Neural cell (in vitro differentiated cells): ENCODE measurements at regions not wholly inside any gene's neighbourhood (a gene's known extent, or its start where the extent isn't known, plus 50 kb on each side); places are given as distances from the start of the nearest gene placed in this dataset.

Experiments
- H2AFZ ChIP-seq: fragments of 200-600, 300-800 bp; sonication (generic), shearing (Covaris generic); 2 replicates; pipeline ENCODE4 v1.6.0; 2014; ENCODE audit warnings: low read depth, mild to moderate bottlenecking, antibody characterized with exemption, low read length, moderate library complexity
- H3F3A ChIP-seq: fragments of 200-600 bp; shearing (Covaris generic); 2 replicates; pipeline ENCODE4 v1.6.1; 2016; ENCODE audit warnings: mild to moderate bottlenecking, moderate library complexity, mixed read lengths, antibody characterized with exemption, low read length; ENCODE audit not compliant: insufficient read depth, poor library complexity, severe bottlenecking
- H3K27ac ChIP-seq: fragments of 200-600, 300-800 bp; sonication (generic), shearing (Covaris generic); 2 replicates; pipeline ENCODE4 v1.5.1; 2014; ENCODE audit warnings: mild to moderate bottlenecking, low read length, moderate library complexity
- H3K27me3 ChIP-seq: fragments of 300-800, 200-600 bp; sonication (generic), shearing (Covaris generic); 2 replicates; pipeline ENCODE4 v1.6.0; 2014; ENCODE audit warnings: mild to moderate bottlenecking, low read depth, low read length, moderate library complexity; ENCODE audit not compliant: insufficient read depth
- H3K36me3 ChIP-seq: fragments of 300-800, 200-600 bp; sonication (generic), shearing (Covaris generic); 2 replicates; pipeline ENCODE4 v1.5.1; 2014; ENCODE audit warnings: mild to moderate bottlenecking, antibody characterized with exemption, low read length, moderate library complexity; ENCODE audit not compliant: insufficient read depth
- H3K4me2 ChIP-seq: fragments of 300-800, 200-600 bp; sonication (generic), shearing (Covaris generic); 2 replicates; pipeline ENCODE4 v1.6.0; 2014; ENCODE audit warnings: mild to moderate bottlenecking, low read length
- H3K4me3 ChIP-seq: fragments of 300-800, 200-600 bp; sonication (generic), shearing (Covaris generic); 2 replicates; pipeline ENCODE4 v1.5.1; 2014; ENCODE audit warnings: mild to moderate bottlenecking, low read length, moderate library complexity
- H3K79me2 ChIP-seq: fragments of 200-600 bp; shearing (Covaris generic); replicated peaks from 2 replicates; pipeline ENCODE4 v1.6.0; 2014; ENCODE audit warnings: mild to moderate bottlenecking, low read length, moderate library complexity; ENCODE audit not compliant: insufficient read depth
- H3K9ac ChIP-seq: fragments of 300-800, 200-600 bp; sonication (generic), shearing (Covaris generic); 2 replicates; pipeline ENCODE4 v1.6.1; 2016; ENCODE audit warnings: mild to moderate bottlenecking, low read length, mixed read lengths
- H3K9me2 ChIP-seq: fragments of 200-600 bp; shearing (Covaris generic); 2 replicates; pipeline ENCODE4 v1.6.1; 2016; ENCODE audit warnings: mild to moderate bottlenecking, low read length, mixed read lengths; ENCODE audit not compliant: insufficient read depth
- H3K9me3 ChIP-seq: fragments of 200-600, 300-800 bp; sonication (generic), shearing (Covaris generic); 2 replicates; pipeline ENCODE4 v1.6.1; 2016; ENCODE audit warnings: mild to moderate bottlenecking, mixed run types, low read length, moderate library complexity, mixed read lengths
- H4K20me1 ChIP-seq: fragments of 200-600 bp; shearing (Covaris generic); 2 replicates; pipeline ENCODE4 v1.6.1; 2016; ENCODE audit warnings: mild to moderate bottlenecking, mixed run types; ENCODE audit not compliant: insufficient read depth
- CTCF ChIP-seq: fragments of 450-650 bp; IDR thresholded peaks from 2 replicates; pipeline ENCODE4 v1.5.1; 2014; ENCODE audit warnings: antibody characterized with exemption, mild to moderate bottlenecking, moderate library complexity; ENCODE audit not compliant: poor library complexity, severe bottlenecking
- EP300 ChIP-seq: fragments of 450-650 bp; conservative IDR thresholded peaks from 2 replicates; pipeline ENCODE4 v1.6.1; 2014; ENCODE audit warnings: antibody characterized with exemption, mild to moderate bottlenecking, moderate library complexity; ENCODE audit not compliant: poor library complexity, severe bottlenecking
- EZH2 ChIP-seq: fragments of 200-600, 300-800 bp; shearing (Covaris generic), sonication (generic); IDR thresholded peaks from 2 replicates; pipeline ENCODE4 v1.6.1; 2014; ENCODE audit warnings: antibody characterized with exemption, low read length, borderline replicate concordance, mild to moderate bottlenecking; ENCODE audit not compliant: insufficient read depth, poor library complexity, severe bottlenecking
- MXI1 ChIP-seq: fragments of 450-650 bp; conservative IDR thresholded peaks from 2 replicates; pipeline ENCODE4 v1.6.1; 2014; ENCODE audit warnings: antibody characterized with exemption, mild to moderate bottlenecking; ENCODE audit not compliant: poor library complexity, severe bottlenecking
- POLR2AphosphoS5 ChIP-seq: IDR thresholded peaks from 2 replicates; pipeline ENCODE4 v1.6.1; 2012
- RAD21 ChIP-seq: fragments of 450-650 bp; conservative IDR thresholded peaks from 2 replicates; pipeline ENCODE4 v1.6.1; 2014; ENCODE audit warnings: antibody characterized with exemption, mild to moderate bottlenecking, moderate library complexity
- REST ChIP-seq: IDR thresholded peaks from 2 replicates; pipeline ENCODE4 v1.6.1; 2012; ENCODE audit warnings: borderline replicate concordance
- SMC3 ChIP-seq: fragments of 450-650 bp; conservative IDR thresholded peaks from 2 replicates; pipeline ENCODE4 v1.6.1; 2014; ENCODE audit warnings: antibody characterized with exemption, mild to moderate bottlenecking, moderate library complexity; ENCODE audit not compliant: poor library complexity
- TAF1 ChIP-seq: IDR thresholded peaks from 2 replicates; pipeline ENCODE4 v1.6.1; 2012; ENCODE audit warnings: low read depth

- no peak overlapping the region for H3K4me3 ChIP-seq
Observed at GRCh38 chr11:96964661-96965060, 574.8 kb downstream of the JRKL start.

GRCh38 chr11:96967616-96968015 is 577.8 kb downstream of the JRKL start:
- H3K4me2 ChIP-seq, result no peak overlapping the region
- H3K9me2 ChIP-seq, result no peaks in the 10 kb centered on the region
- H2AFZ ChIP-seq, result no peak overlapping the region
- no peak overlapping the region for H3K4me3 ChIP-seq
- no peaks in the 10 kb centered on the region for H4K20me1 ChIP-seq
- no peak overlapping the region for H3K27ac ChIP-seq
- H3K9ac ChIP-seq, result no peak overlapping the region
- no peaks in the 10 kb centered on the region for H3K9me3 ChIP-seq
- no peaks in the 10 kb centered on the region for H3K36me3 ChIP-seq
- no peaks in the 10 kb centered on the region for H3K79me2 ChIP-seq
- no peaks in the 10 kb centered on the region for H3K27me3 ChIP-seq
- H3F3A ChIP-seq, result no peaks in the 10 kb centered on the region
- TF ChIP-seq EZH2, result no peak
- TF ChIP-seq RAD21, result no peak
- TF ChIP-seq MXI1, result no peak
- TF ChIP-seq EP300, result no peak
- no peak for TF ChIP-seq TAF1
- TF ChIP-seq POLR2AphosphoS5, result no peak
- TF ChIP-seq CTCF, result no peak
- TF ChIP-seq SMC3, result no peak

More at GRCh38 chr11:96964661-96965060, 574.8 kb downstream of the JRKL start:
- Histone ChIP-seq H3F3A (no peaks in the 10 kb centered on the region), H2AFZ (no peak overlapping the region), H3K79me2 (no peaks in the 10 kb centered on the region), H3K27me3 (no peaks in the 10 kb centered on the region), H3K9ac (no peak overlapping the region), H3K4me2 (no peak overlapping the region), H3K27ac (no peak overlapping the region), H4K20me1 (no peaks in the 10 kb centered on the region), H3K9me2 (no peaks in the 10 kb centered on the region), H3K9me3 (no peaks in the 10 kb centered on the region), H3K36me3 (no peaks in the 10 kb centered on the region)
- no peak for TF ChIP-seq RAD21
- no peak for TF ChIP-seq CTCF
- no peak for TF ChIP-seq EP300
- TF ChIP-seq POLR2AphosphoS5, result no peak
- TF ChIP-seq MXI1, result no peak
- TF ChIP-seq TAF1, result no peak
- TF ChIP-seq REST, result no peak
- TF ChIP-seq EZH2, result no peak
- TF ChIP-seq SMC3, result no peak
